IMR-90 (cell line): ENCODE measurements at regions not wholly inside any gene's neighbourhood (a gene's known extent, or its start where the extent isn't known, plus 50 kb on each side); places are given as distances from the start of the nearest gene placed in this dataset.

Experiments used
- ATAC-seq: fragments of 200-7000 bp; cut with Tn5 transposase; 2 replicates; pipeline ENCODE4 v1.9.1; 2020; ENCODE audit warnings: low read depth, mild to moderate bottlenecking, moderate library complexity
- BruUV-seq: library from RNA; stranded (reverse); fragments of 400-500 nt; replicated peaks from 2 replicates; lab custom pipeline; 2021; lab: Mats Ljungman, UMichigan
- CTCF ChIA-PET: fragments of 300-600 bp; formaldehyde crosslinking; extraction: SDS; loops from one replicate; lab custom pipeline; 2021; ENCODE audit warnings: antibody characterized with exemption; lab: Yijun Ruan, JAX
- POLR2A ChIA-PET: fragments of 300-600 bp; sonication (Branson Sonifier 250); formaldehyde crosslinking; loops from one replicate; lab custom pipeline; 2022; ENCODE audit warnings: antibody characterized with exemption; ENCODE audit not compliant: unreplicated experiment; lab: Charles Lee
- DNase-seq: peaks from one replicate; pipeline ENCODE4 v3.0.0; 2013
- H2AFZ ChIP-seq: replicated peaks from 2 replicates; pipeline ENCODE3; 2013; ENCODE audit warnings: low read length, mild to moderate bottlenecking; ENCODE audit not compliant: poor library complexity
- H2AK5ac ChIP-seq: 2 replicates; pipeline ENCODE4 v1.6.1; 2013; ENCODE audit warnings: low read depth, low read length, inconsistent platforms
- H2AK9ac ChIP-seq: replicated peaks from 2 replicates; pipeline ENCODE3; 2013; ENCODE audit warnings: mild to moderate bottlenecking, low read depth, low read length, moderate library complexity; ENCODE audit not compliant: poor library complexity
- H2BK120ac ChIP-seq: 2 replicates; pipeline ENCODE4 v1.6.1; 2013; ENCODE audit warnings: low read depth, low read length, inconsistent platforms
- H2BK15ac ChIP-seq: 3 replicates; pipeline ENCODE4 v1.6.1; 2013; ENCODE audit warnings: low read depth, low read length, inconsistent platforms
- H2BK20ac ChIP-seq: 2 replicates; pipeline ENCODE4 v1.6.1; 2013; ENCODE audit warnings: low read depth, mild to moderate bottlenecking, inconsistent platforms, low read length, moderate library complexity
- H2BK5ac ChIP-seq: 2 replicates; pipeline ENCODE4 v1.6.1; 2013; ENCODE audit warnings: mild to moderate bottlenecking, low read depth, low read length, inconsistent platforms; ENCODE audit not compliant: poor library complexity, severe bottlenecking
- H3K14ac ChIP-seq: replicated peaks from 2 replicates; pipeline ENCODE4 v1.6.1; 2013; ENCODE audit warnings: low read depth, low read length, inconsistent platforms
- H3K18ac ChIP-seq: 2 replicates; pipeline ENCODE4 v1.6.1; 2013; ENCODE audit warnings: low read depth, low read length, control low read depth
- H3K23ac ChIP-seq: 2 replicates; pipeline ENCODE4 v1.6.1; 2013; ENCODE audit warnings: low read depth, low read length, inconsistent platforms
- H3K27ac ChIP-seq: 2 replicates; pipeline ENCODE4 v1.5.1; 2013; ENCODE audit warnings: mild to moderate bottlenecking, control low read depth, low read length; ENCODE audit not compliant: insufficient read depth
- H3K27me3 ChIP-seq: 2 replicates; pipeline ENCODE4 v1.6.1; 2013; ENCODE audit warnings: low read length; ENCODE audit not compliant: control insufficient read depth, insufficient read depth
- H3K36me3 ChIP-seq: 2 replicates; pipeline ENCODE4 v1.6.1; 2013; ENCODE audit warnings: low read length, mixed read lengths; ENCODE audit not compliant: control insufficient read depth, insufficient read depth
- H3K4ac ChIP-seq: 2 replicates; pipeline ENCODE4 v1.6.1; 2013; ENCODE audit warnings: low read depth, low read length, inconsistent platforms
- H3K4me1 ChIP-seq: 2 replicates; pipeline ENCODE4 v1.6.1; 2013; ENCODE audit warnings: low read length, mixed read lengths; ENCODE audit not compliant: control insufficient read depth, insufficient read depth
- H3K4me2 ChIP-seq: 2 replicates; pipeline ENCODE4 v1.6.1; 2013; ENCODE audit warnings: low read depth, mild to moderate bottlenecking, control low read depth, low read length, moderate library complexity
- H3K4me3 ChIP-seq: 2 replicates; pipeline ENCODE4 v1.5.1; 2013; ENCODE audit warnings: low read depth, mild to moderate bottlenecking, control low read depth, low read length, moderate library complexity; ENCODE audit not compliant: insufficient read depth
- H3K56ac ChIP-seq: 2 replicates; pipeline ENCODE4 v1.6.1; 2013; ENCODE audit warnings: low read length, inconsistent platforms; ENCODE audit not compliant: insufficient read depth; ENCODE audit errors: extremely low read depth
- H3K79me1 ChIP-seq, 2 experiments: 2 replicates each; pipeline ENCODE4 v1.6.1; 2013; ENCODE audit warnings: low read length in 2 of 2, inconsistent platforms in 1 of 2, low read depth in 1 of 2
- H3K9ac ChIP-seq: 2 replicates; pipeline ENCODE4 v1.6.1; 2013; ENCODE audit warnings: low read depth, low read length, control low read depth
- H3K9me1 ChIP-seq: 2 replicates; pipeline ENCODE4 v1.6.1; 2013; ENCODE audit warnings: low read length, inconsistent platforms; ENCODE audit not compliant: insufficient read depth
- H3K9me3 ChIP-seq: 2 replicates; pipeline ENCODE4 v1.6.1; 2013; ENCODE audit warnings: low read length; ENCODE audit not compliant: control insufficient read depth, insufficient read depth
- H4K20me1 ChIP-seq: 2 replicates; pipeline ENCODE4 v1.6.1; 2013; ENCODE audit warnings: low read length, inconsistent platforms; ENCODE audit not compliant: insufficient read depth
- H4K5ac ChIP-seq: 2 replicates; pipeline ENCODE4 v1.6.1; 2013; ENCODE audit warnings: mild to moderate bottlenecking, low read depth, low read length, control low read depth
- H4K8ac ChIP-seq, 2 experiments: 2 replicates each; pipeline ENCODE4 v1.6.1; 2013; ENCODE audit warnings: low read depth in 2 of 2, low read length in 2 of 2, control low read depth in 1 of 2, inconsistent platforms in 1 of 2
- H4K91ac ChIP-seq: 2 replicates; pipeline ENCODE4 v1.6.1; 2013; ENCODE audit warnings: low read depth, low read length, inconsistent platforms; ENCODE audit not compliant: insufficient read depth
- BHLHE40 ChIP-seq: fragments of 150-350 bp; IDR thresholded peaks from 2 replicates; pipeline ENCODE4 v1.6.1; 2016; ENCODE audit warnings: mild to moderate bottlenecking, low read depth, low read length
- WGBS, 2 experiments: methylation state at CpG; one replicate each; pipeline versions ENCODE4 v1.1.5 to v1.1.7; 2013; ENCODE audit warnings: missing lambda C conversion rate in 2 of 2; ENCODE audit not compliant: insufficient read length in 1 of 2; ENCODE audit errors: extremely low coverage in 2 of 2; 5-methylcytosine and 5-hydroxymethylcytosine counted together
- dilution Hi-C: fragments of 300-500 bp; cut with HindIII; formaldehyde crosslinking; loops from one replicate; pipeline ENCODE4 v1.14.3; 2018; ENCODE audit warnings: low sequenced_read_pairs; ENCODE audit not compliant: unreplicated experiment
- in situ Hi-C: fragments of 300-500 bp; cut with MboI; formaldehyde crosslinking; loops from 3 replicates; pipeline ENCODE4 v1.14.3; 2019; ENCODE audit warnings: low sequenced_read_pairs, inconsistent platforms, mixed read lengths
- intact Hi-C: fragments of 100-400 bp; cut with micrococcal nuclease; formaldehyde crosslinking; loops from 2 replicates; pipeline ENCODE4 v1.10.0; 2022

- Histone ChIP-seq H3K4me1 (no peaks in the 10 kb centered on the region), H3K79me1 (no peaks in the 10 kb centered on the region), H3K18ac (no peak overlapping the region), H2AK5ac (no peak overlapping the region), H4K5ac (no peak overlapping the region), H3K4me3 (no peak overlapping the region), H3K4me2 (no peak overlapping the region), H2BK20ac (no peak overlapping the region), H3K9me3 (no peaks in the 10 kb centered on the region), H3K14ac (no peak overlapping the region), H3K27ac (no peak overlapping the region), H4K8ac (no peak overlapping the region), H3K23ac (no peak overlapping the region), H3K56ac (no peak overlapping the region), H2AK9ac (no peak overlapping the region), H2AFZ (no peak overlapping the region), H3K27me3 (no peaks in the 10 kb centered on the region), H4K20me1 (no peaks in the 10 kb centered on the region), H2BK15ac (no peak overlapping the region), H3K4ac (no peak overlapping the region), H3K9ac (no peak overlapping the region), H2BK120ac (no peak overlapping the region), H3K36me3 (no peaks in the 10 kb centered on the region), H3K9me1 (no peaks in the 10 kb centered on the region), H4K91ac (no peak overlapping the region), H2BK5ac (no peak overlapping the region)
- TF ChIP-seq BHLHE40, result no peak
- dilution Hi-C loops (no loop called here), in situ Hi-C loops (no loop called here), intact Hi-C loops (no loop called here)
- CTCF ChIA-PET, result no interaction called here
- DNase-seq (no peak), ATAC-seq (no peak)
- WGBS, 2 experiments, result 17% methylated on average over 1 of the region's 2 CpGs; no CpG with 5 or more reads in 1 of the 2 experiments
- BruUV-seq, result no TSS peak
- POLR2A ChIA-PET, result no interaction called here
These were observed 155.2 kb downstream of the ZIC5 start for GRCh38 chr13:99816321-99816720.
